NCI-H446 treated with DMSO at 0.1 percent for 48 hours (cell line): ENCODE measurements at regions not wholly inside any gene's neighbourhood (a gene's known extent, or its start where the extent isn't known, plus 50 kb on each side); places are given as distances from the start of the nearest gene placed in this dataset.
"Not testable (repeated sequence)": the region's sequence is repeated elsewhere in the genome, so short reads cannot be mapped to it uniquely, and the experiment has no call there.

Experiments used
- DNase-seq: peaks from one replicate; lab custom pipeline; 2025; lab: John Stamatoyannopoulos, UW

- DNase-seq, result no peak
These were observed 726.0 kb downstream of the DNAH5 start for GRCh38 chr5:13218518-13218917.

GRCh38 chr5:13217636-13218035, 726.9 kb downstream of the DNAH5 start:
- no peak for DNase-seq

- no peak for DNase-seq
These were observed 728.7 kb downstream of the DNAH5 start for GRCh38 chr5:13215806-13216205.

- DNase-seq, result no peak
These were observed 729.1 kb downstream of the DNAH5 start for GRCh38 chr5:13215370-13215769.

- DNase-seq, result no peak
These were observed 730.3 kb downstream of the DNAH5 start for GRCh38 chr5:13214182-13214581.

GRCh38 chr5:13212886-13213285, 731.6 kb downstream of the DNAH5 start:
- no peak for DNase-seq

GRCh38 chr5:13211064-13211463, 733.4 kb downstream of the DNAH5 start:
- no peak for DNase-seq

- no peak for DNase-seq
These were observed 737.4 kb downstream of the DNAH5 start for GRCh38 chr5:13207112-13207511.

GRCh38 chr5:13201022-13201421, 743.5 kb downstream of the DNAH5 start:
- no peak for DNase-seq

GRCh38 chr5:13198226-13198625, 746.3 kb downstream of the DNAH5 start:
- peak; percentile 97 for DNase-seq

GRCh38 chr5:13189532-13189931, 755.0 kb downstream of the DNAH5 start:
- DNase-seq, result peak; percentile 62

GRCh38 chr5:13188371-13188770, 756.1 kb downstream of the DNAH5 start:
- DNase-seq, result peak; percentile 91

- DNase-seq, result peak; percentile 99
These were observed 757.3 kb downstream of the DNAH5 start for GRCh38 chr5:13187186-13187585.

GRCh38 chr5:13186177-13186576, 758.3 kb downstream of the DNAH5 start:
- no peak for DNase-seq

GRCh38 chr5:13179407-13180087, 764.9 kb downstream of the DNAH5 start:
- peak; percentile 73 for DNase-seq

- no peak for DNase-seq
These were observed 800.9 kb downstream of the DNAH5 start for GRCh38 chr5:13143630-13144029.

GRCh38 chr5:13143214-13143613, 801.3 kb downstream of the DNAH5 start:
- no peak for DNase-seq

GRCh38 chr5:13133951-13134350, 810.5 kb downstream of the DNAH5 start:
- DNase-seq, result peak; percentile 29

- DNase-seq, result no peak
These were observed 829.0 kb downstream of the DNAH5 start for GRCh38 chr5:13115476-13115875.

GRCh38 chr5:13108265-13108664, 836.2 kb downstream of the DNAH5 start:
- no peak for DNase-seq

GRCh38 chr5:13107537-13107936, 837.0 kb downstream of the DNAH5 start:
- no peak for DNase-seq

- DNase-seq, result no peak
These were observed 863.4 kb downstream of the DNAH5 start for GRCh38 chr5:13081116-13081515.

GRCh38 chr5:13072936-13073335, 871.6 kb downstream of the DNAH5 start:
- DNase-seq, result not testable (repeated sequence)

- no peak for DNase-seq
These were observed 881.4 kb downstream of the DNAH5 start for GRCh38 chr5:13063088-13063487.
